ENCODE measurements at regions not wholly inside any gene's neighbourhood (a gene's known extent, or its start where the extent isn't known, plus 50 kb on each side); places are given as distances from the start of the nearest gene placed in this dataset.

- no peak for DNase-seq (ENCODE audit: low spot score)
Observed at GRCh38 chr2:185384822-185385560, 353.6 kb upstream of the FSIP2 start.

- DNase-seq (ENCODE audit: low spot score), result no peak
Observed at GRCh38 chr2:185388226-185388625, 350.4 kb upstream of the FSIP2 start.

GRCh38 chr2:185391543-185391942 lies 347.1 kb upstream of the FSIP2 start:
- DNase-seq (ENCODE audit: low spot score), result no peak

- DNase-seq (ENCODE audit: low spot score), result no peak
Observed at GRCh38 chr2:185393091-185393490, 345.5 kb upstream of the FSIP2 start.

GRCh38 chr2:185402474-185402873 lies 336.1 kb upstream of the FSIP2 start:
- DNase-seq (ENCODE audit: low spot score), result no peak

GRCh38 chr2:185404578-185404977 lies 334.0 kb upstream of the FSIP2 start:
- DNase-seq (ENCODE audit: low spot score), result no peak

- no peak for DNase-seq (ENCODE audit: low spot score)
Observed at GRCh38 chr2:185417111-185417510, 321.5 kb upstream of the FSIP2 start.

GRCh38 chr2:185417688-185418087 lies 320.9 kb upstream of the FSIP2 start:
- no peak for DNase-seq (ENCODE audit: low spot score)

GRCh38 chr2:185424958-185425629 lies 313.5 kb upstream of the FSIP2 start:
- peak; percentile 52 for DNase-seq (ENCODE audit: low spot score)

- no peak for DNase-seq (ENCODE audit: low spot score)
Observed at GRCh38 chr2:185428000-185428399, 310.6 kb upstream of the FSIP2 start.

GRCh38 chr2:185433824-185434223 lies 304.8 kb upstream of the FSIP2 start:
- no peak for DNase-seq (ENCODE audit: low spot score)

- no peak for DNase-seq (ENCODE audit: low spot score)
Observed at GRCh38 chr2:185436787-185437372, 301.7 kb upstream of the FSIP2 start.

- DNase-seq (ENCODE audit: low spot score), result no peak
Observed at GRCh38 chr2:185441486-185442005, 297.1 kb upstream of the FSIP2 start.

- no peak for DNase-seq (ENCODE audit: low spot score)
Observed at GRCh38 chr2:185456517-185456916, 282.1 kb upstream of the FSIP2 start.

- no peak for DNase-seq (ENCODE audit: low spot score)
Observed at GRCh38 chr2:185463481-185463880, 275.1 kb upstream of the FSIP2 start.

GRCh38 chr2:185466915-185467314 lies 271.7 kb upstream of the FSIP2 start:
- no peak for DNase-seq (ENCODE audit: low spot score)

GRCh38 chr2:185471441-185471840 lies 267.2 kb upstream of the FSIP2 start:
- no peak for DNase-seq (ENCODE audit: low spot score)

- no peak for DNase-seq (ENCODE audit: low spot score)
Observed at GRCh38 chr2:185472574-185472973, 266.0 kb upstream of the FSIP2 start.

GRCh38 chr2:185473838-185474237 lies 264.8 kb upstream of the FSIP2 start:
- DNase-seq (ENCODE audit: low spot score), result no peak

- no peak for DNase-seq (ENCODE audit: low spot score)
Observed at GRCh38 chr2:185475914-185476313, 262.7 kb upstream of the FSIP2 start.

- DNase-seq (ENCODE audit: low spot score), result no peak
Observed at GRCh38 chr2:185477452-185477851, 261.2 kb upstream of the FSIP2 start.

- DNase-seq (ENCODE audit: low spot score), result no peak
Observed at GRCh38 chr2:185484602-185485001, 254.0 kb upstream of the FSIP2 start.

GRCh38 chr2:185502351-185502750 lies 236.3 kb upstream of the FSIP2 start:
- no peak for DNase-seq (ENCODE audit: low spot score)
